SK-N-SH (cell line): ENCODE measurements at regions not wholly inside any gene's neighbourhood (a gene's known extent, or its start where the extent isn't known, plus 50 kb on each side); places are given as distances from the start of the nearest gene placed in this dataset.
A peak's percentile ranks its signal among the peaks of the same experiment; 100 is the strongest.

Source experiments
- CTCF ChIA-PET: fragments of 300-600, 350-600 bp; formaldehyde crosslinking; extraction: SDS; loops from one replicate; lab custom pipeline; 2021; lab: Yijun Ruan, JAX
- POLR2A ChIA-PET: fragments of 350-600 bp; sonication (Branson Sonifier 250); formaldehyde crosslinking; extraction: SDS; loops from one replicate; lab custom pipeline; 2020; ENCODE audit warnings: antibody characterized with exemption, inconsistent platforms; lab: Yijun Ruan, JAX
- DNase-seq: peaks from one replicate; pipeline ENCODE4 v3.0.0; 2012
- H2AFZ ChIP-seq: fragments of 200-600 bp; sonication (generic); 2 replicates; pipeline ENCODE4 v1.8.1; 2016; ENCODE audit warnings: antibody characterized with exemption, mild to moderate bottlenecking, low read depth
- H3F3A ChIP-seq: fragments of 200-600 bp; sonication (generic); replicated peaks from 2 replicates; pipeline ENCODE3; 2016; ENCODE audit warnings: antibody characterized with exemption, mild to moderate bottlenecking; ENCODE audit not compliant: insufficient read depth
- H3K27ac ChIP-seq, 2 experiments: fragments of 200-500 bp in 1 of 2; fragments of 200-600 bp in 1 of 2; sonication (Bioruptor generic) in 1 of 2; sonication (generic), shearing (Covaris generic) in 1 of 2; 2 replicates each; pipeline versions ENCODE4 v1.5.1 to v1.6.1; 2014 to 2016; ENCODE audit warnings: low read depth in 2 of 2, inconsistent platforms in 1 of 2, low read length in 1 of 2, mild to moderate bottlenecking in 1 of 2, mixed read lengths in 1 of 2
- H3K27me3 ChIP-seq: fragments of 200-600 bp; sonication (generic), shearing (Covaris generic); 2 replicates; pipeline ENCODE4 v1.6.1; 2016; ENCODE audit warnings: mixed run types; ENCODE audit not compliant: insufficient read depth
- H3K36me3 ChIP-seq, 2 experiments: fragments of 200-500 bp in 1 of 2; fragments of 200-600 bp in 1 of 2; sonication (Bioruptor generic) in 1 of 2; sonication (generic) in 1 of 2; replicated peaks in 1 of 2; 2 replicates each; pipeline versions ENCODE3 to v1.5.1; 2014 to 2016; ENCODE audit warnings: low read length in 1 of 2, mild to moderate bottlenecking in 1 of 2; ENCODE audit not compliant: insufficient read depth in 2 of 2, control insufficient read depth in 1 of 2
- H3K4me1 ChIP-seq, 2 experiments: fragments of 200-500 bp in 1 of 2; fragments of 200-600 bp in 1 of 2; sonication (Bioruptor generic) in 1 of 2; sonication (generic), shearing (Covaris generic) in 1 of 2; 2 replicates each; pipeline versions ENCODE4 v1.5.1 to v1.6.1; 2014 to 2016; ENCODE audit warnings: low read depth in 1 of 2, low read length in 1 of 2, mixed run types in 1 of 2; ENCODE audit not compliant: insufficient read depth in 2 of 2, control insufficient read depth in 1 of 2
- H3K4me2 ChIP-seq: fragments of 200-600 bp; sonication (generic), shearing (Covaris generic); 2 replicates; pipeline ENCODE4 v1.6.1; 2017; ENCODE audit warnings: mixed run types
- H3K4me3 ChIP-seq, 2 experiments: fragments of 200-500 bp in 1 of 2; fragments of 200-600 bp in 1 of 2; sonication (Bioruptor generic) in 1 of 2; sonication (generic), shearing (Covaris generic) in 1 of 2; 2 replicates each; pipeline versions ENCODE4 v1.5.1 to v1.8.1; 2014 to 2016; ENCODE audit warnings: low read depth in 2 of 2, inconsistent platforms in 1 of 2, low read length in 1 of 2, mild to moderate bottlenecking in 1 of 2, mixed read lengths in 1 of 2, moderate library complexity in 1 of 2
- H3K79me2 ChIP-seq: fragments of 200-600 bp; sonication (generic); 2 replicates; pipeline ENCODE4 v1.8.1; 2017; ENCODE audit warnings: mild to moderate bottlenecking; ENCODE audit not compliant: insufficient read depth
- H3K9ac ChIP-seq: fragments of 200-600 bp; sonication (generic); 2 replicates; pipeline ENCODE4 v1.6.1; 2017; ENCODE audit warnings: mixed run types
- H3K9me2 ChIP-seq: fragments of 200-600 bp; sonication (generic); 2 replicates; pipeline ENCODE4 v1.6.1; 2017; ENCODE audit warnings: mixed run types
- H3K9me3 ChIP-seq: fragments of 200-600 bp; sonication (generic); 2 replicates; pipeline ENCODE4 v1.6.1; 2017; ENCODE audit warnings: mixed run types, mild to moderate bottlenecking, moderate library complexity
- H4K20me1 ChIP-seq: fragments of 200-600 bp; sonication (generic); 2 replicates; pipeline ENCODE4 v1.6.1; 2017; ENCODE audit warnings: mild to moderate bottlenecking, mixed run types; ENCODE audit not compliant: insufficient read depth
- EP300 ChIP-seq, 2 experiments: IDR thresholded peaks; 2 replicates each; pipeline versions ENCODE4 v1.4.0 to v1.6.1; 2012; ENCODE audit warnings: borderline replicate concordance in 1 of 2, low read depth in 1 of 2, low read length in 1 of 2
- FOSL2 ChIP-seq: IDR thresholded peaks from 2 replicates; pipeline ENCODE4 v1.4.0; 2012; ENCODE audit warnings: low read depth, mild to moderate bottlenecking, moderate library complexity, borderline replicate concordance
- SIN3A ChIP-seq: IDR thresholded peaks from 2 replicates; pipeline ENCODE4 v1.6.1; 2012; ENCODE audit warnings: low read depth, mild to moderate bottlenecking, low read length, moderate library complexity, borderline replicate concordance
- YY1 ChIP-seq: IDR thresholded peaks from 2 replicates; pipeline ENCODE4 v1.4.0; 2012; ENCODE audit warnings: low read depth, mild to moderate bottlenecking
- WGBS: methylation state at CpG from one replicate; pipeline ENCODE4 v1.1.6; 2017; ENCODE audit warnings: low lambda C conversion rate; 5-methylcytosine and 5-hydroxymethylcytosine counted together
- TF ChIP-seq, protein P1 (sequence below): fragments of 200-600 bp; sonication (generic); IDR thresholded peaks from 2 replicates; pipeline ENCODE4 v1.6.1; 2017; ENCODE audit warnings: antibody characterized with exemption, mild to moderate bottlenecking, moderate library complexity

DNA sequence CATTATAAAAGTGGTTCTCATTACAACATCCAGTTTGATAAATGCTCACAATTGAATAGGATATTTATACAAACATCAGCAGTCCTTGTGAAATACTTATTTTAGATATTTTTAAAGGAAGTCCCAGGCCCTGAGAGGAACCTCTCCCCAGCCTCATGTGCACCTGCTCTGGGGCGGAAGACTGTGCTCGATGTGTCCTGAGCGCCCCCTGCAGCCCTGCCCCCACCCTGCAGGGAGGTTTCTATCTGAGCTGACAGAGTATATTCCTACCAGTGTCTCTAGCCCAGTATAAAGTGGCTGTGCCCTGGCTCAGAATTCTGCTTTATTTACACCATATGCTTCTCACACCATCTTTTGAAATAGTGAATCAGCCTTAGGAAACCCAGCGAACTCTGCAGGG, 1349.1 kb downstream of the TMEM121 start:
- H3K4me3 ChIP-seq: no peak overlapping the region
- no peak overlapping the region for H2AFZ ChIP-seq
- DNase-seq: no peak
- H3K4me1 ChIP-seq: peaks cover 0 to 2% of the 10 kb centered on the region in 2 experiments; a peak in 1 of 4 replicates
- peaks cover 10% of the 10 kb centered on the region; the same call in 1 of the 2 replicates for H3K27me3 ChIP-seq
- CTCF ChIA-PET: no interaction called here
- 12% methylated on average over 4 of the region's 4 CpGs for WGBS
- no peaks in the 10 kb centered on the region; the same call in 1 of the 2 replicates for H4K20me1 ChIP-seq
- no peak overlapping the region for H3K4me2 ChIP-seq
- no peaks in the 10 kb centered on the region for H3K9me2 ChIP-seq
- TF ChIP-seq, protein P1, sequence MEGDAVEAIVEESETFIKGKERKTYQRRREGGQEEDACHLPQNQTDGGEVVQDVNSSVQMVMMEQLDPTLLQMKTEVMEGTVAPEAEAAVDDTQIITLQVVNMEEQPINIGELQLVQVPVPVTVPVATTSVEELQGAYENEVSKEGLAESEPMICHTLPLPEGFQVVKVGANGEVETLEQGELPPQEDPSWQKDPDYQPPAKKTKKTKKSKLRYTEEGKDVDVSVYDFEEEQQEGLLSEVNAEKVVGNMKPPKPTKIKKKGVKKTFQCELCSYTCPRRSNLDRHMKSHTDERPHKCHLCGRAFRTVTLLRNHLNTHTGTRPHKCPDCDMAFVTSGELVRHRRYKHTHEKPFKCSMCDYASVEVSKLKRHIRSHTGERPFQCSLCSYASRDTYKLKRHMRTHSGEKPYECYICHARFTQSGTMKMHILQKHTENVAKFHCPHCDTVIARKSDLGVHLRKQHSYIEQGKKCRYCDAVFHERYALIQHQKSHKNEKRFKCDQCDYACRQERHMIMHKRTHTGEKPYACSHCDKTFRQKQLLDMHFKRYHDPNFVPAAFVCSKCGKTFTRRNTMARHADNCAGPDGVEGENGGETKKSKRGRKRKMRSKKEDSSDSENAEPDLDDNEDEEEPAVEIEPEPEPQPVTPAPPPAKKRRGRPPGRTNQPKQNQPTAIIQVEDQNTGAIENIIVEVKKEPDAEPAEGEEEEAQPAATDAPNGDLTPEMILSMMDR: peak; percentile 45
- no peak for TF ChIP-seq YY1
- TF ChIP-seq, all 33 proteins: peak for 1
- Histone ChIP-seq H3K27ac (no peak overlapping the region), H3K9me3 (no peaks in the 10 kb centered on the region), H3K36me3 (no peaks in the 10 kb centered on the region), H3K79me2 (no peaks in the 10 kb centered on the region), H3F3A (peaks cover 9% of the 10 kb centered on the region), H3K9ac (no peak overlapping the region)
- POLR2A ChIA-PET: no interaction called here

GRCh38 chr14:106876711-106877110, 1350.3 kb downstream of the TMEM121 start:
- no peaks in the 10 kb centered on the region for H3K9me3 ChIP-seq
- CTCF ChIA-PET: no interaction called here
- no peak for DNase-seq
- H3K79me2 ChIP-seq: no peaks in the 10 kb centered on the region
- no peak overlapping the region for H3K4me2 ChIP-seq
- H3K4me3 ChIP-seq: no peak overlapping the region
- TF ChIP-seq SIN3A: no peak
- H3K36me3 ChIP-seq: no peaks in the 10 kb centered on the region
- H3F3A ChIP-seq: peaks cover 9% of the 10 kb centered on the region
- H3K4me1 ChIP-seq: peaks cover 0 to 2% of the 10 kb centered on the region in 2 experiments; a peak in 1 of 4 replicates
- H3K9me2 ChIP-seq: no peaks in the 10 kb centered on the region
- H3K9ac ChIP-seq: no peak overlapping the region
- H2AFZ ChIP-seq: no peak overlapping the region
- H4K20me1 ChIP-seq: no peaks in the 10 kb centered on the region; the same call in 1 of the 2 replicates
- H3K27me3 ChIP-seq: peaks cover 6% of the 10 kb centered on the region; the same call in 1 of the 2 replicates
- POLR2A ChIA-PET: no interaction called here
- 2% methylated on average over 3 of the region's 3 CpGs for WGBS
- no peak overlapping the region for H3K27ac ChIP-seq

- Histone ChIP-seq H3K27ac (no peak overlapping the region), H3K4me2 (no peak overlapping the region), H3K9me3 (no peaks in the 10 kb centered on the region), H3K27me3 (peaks cover 6% of the 10 kb centered on the region; the same call in 1 of the 2 replicates), H3K9ac (no peak overlapping the region), H3K4me1 (peaks cover 0 to 2% of the 10 kb centered on the region in 2 experiments; a peak in 1 of 4 replicates), H3K9me2 (no peaks in the 10 kb centered on the region), H4K20me1 (no peaks in the 10 kb centered on the region; the same call in 1 of the 2 replicates), H3F3A (peaks cover 14% of the 10 kb centered on the region), H3K4me3 (no peak overlapping the region), H3K36me3 (no peaks in the 10 kb centered on the region), H2AFZ (no peak overlapping the region), H3K79me2 (no peaks in the 10 kb centered on the region)
- TF ChIP-seq EP300 (IDR thresholded peaks at IDR 0.05; ENCODE audit: borderline replicate concordance in 1 of 2, low read depth in 1 of 2, low read length in 1 of 2) (no peak), SIN3A (no peak), FOSL2 (no peak)
- DNase-seq: no peak
- WGBS: 0% methylated on average over 2 of the region's 2 CpGs
- CTCF ChIA-PET: no interaction called here
- POLR2A ChIA-PET: no interaction called here
Observed at GRCh38 chr14:106877517-106877916, 1351.1 kb downstream of the TMEM121 start.
